Panc1 (cell line): ENCODE measurements at regions not wholly inside any gene's neighbourhood (a gene's known extent, or its start where the extent isn't known, plus 50 kb on each side); places are given as distances from the start of the nearest gene placed in this dataset.

Source experiments
- ATAC-seq: fragments of 200-7000 bp; cut with Tn5 transposase; 2 replicates; pipeline ENCODE4 v1.9.1; 2020; ENCODE audit warnings: mild to moderate bottlenecking, moderate library complexity
- BruUV-seq: library from RNA; stranded (reverse); fragments of 400-500 nt; replicated peaks from 2 replicates; lab custom pipeline; 2021; lab: Mats Ljungman, UMichigan
- CTCF ChIA-PET: fragments of 300-600 bp; sonication (Branson Sonifier 250); formaldehyde crosslinking; loops from one replicate; lab custom pipeline; 2022; ENCODE audit warnings: antibody characterized with exemption; lab: Charles Lee
- POLR2A ChIA-PET: fragments of 300-600 bp; sonication (Branson Sonifier 250); formaldehyde crosslinking; loops from one replicate; lab custom pipeline; 2022; ENCODE audit warnings: antibody characterized with exemption; lab: Charles Lee
- DNase-seq: peaks from one replicate; pipeline ENCODE4 v3.0.0-alpha.2; 2010; ENCODE audit warnings: low read depth, low spot score
- H3K27ac ChIP-seq: 2 replicates; pipeline ENCODE4 v1.5.1; 2011; ENCODE audit warnings: mild to moderate bottlenecking, low read length, inconsistent platforms
- H3K27me3 ChIP-seq: fragments of 200-500 bp; sonication (Bioruptor generic); 2 replicates; pipeline ENCODE4 v1.6.0; 2014; ENCODE audit warnings: low read length, inconsistent platforms; ENCODE audit not compliant: control insufficient read depth, insufficient read depth
- H3K36me3 ChIP-seq: fragments of 200-500 bp; sonication (Bioruptor generic); 2 replicates; pipeline ENCODE4 v1.5.1; 2014; ENCODE audit warnings: inconsistent platforms, mild to moderate bottlenecking, low read length, moderate library complexity; ENCODE audit not compliant: control insufficient read depth, insufficient read depth
- H3K4me1 ChIP-seq: 2 replicates; pipeline ENCODE4 v1.5.1; 2011; ENCODE audit warnings: inconsistent platforms, mild to moderate bottlenecking, low read length, moderate library complexity; ENCODE audit not compliant: control insufficient read depth, insufficient read depth
- H3K4me3 ChIP-seq, 2 experiments: 2 replicates each; pipeline ENCODE4 v1.5.1; 2011 to 2012; ENCODE audit warnings: low read depth in 2 of 2, low read length in 2 of 2, mild to moderate bottlenecking in 2 of 2, inconsistent platforms in 1 of 2, moderate library complexity in 1 of 2
- H3K9me3 ChIP-seq: fragments of 200-500 bp; sonication (Bioruptor generic); 2 replicates; pipeline ENCODE4 v1.5.1; 2014; ENCODE audit warnings: low read depth, mild to moderate bottlenecking, inconsistent platforms, low read length, moderate library complexity; ENCODE audit not compliant: control insufficient read depth, insufficient read depth
- POLR2AphosphoS5 ChIP-seq: IDR thresholded peaks from 2 replicates; pipeline ENCODE4 v1.6.1; 2012; ENCODE audit warnings: mild to moderate bottlenecking, low read depth, low read length, moderate library complexity
- SIN3A ChIP-seq: IDR thresholded peaks from 2 replicates; pipeline ENCODE4 v1.6.1; 2012; ENCODE audit warnings: low read depth, mild to moderate bottlenecking, low read length, moderate library complexity, borderline replicate concordance; ENCODE audit not compliant: insufficient read depth
- TCF7L2 ChIP-seq: IDR thresholded peaks from 2 replicates; pipeline ENCODE4 v1.6.1; 2011; ENCODE audit warnings: mild to moderate bottlenecking, low read depth, low read length, inconsistent platforms
- in situ Hi-C: cut with HindIII; loops from 2 replicates; pipeline ENCODE4 v1.10.0; 2016; ENCODE audit warnings: low sequenced_read_pairs, low pct_unique_long_range_greater_than_20kb
- intact Hi-C: fragments of 100-400 bp; cut with micrococcal nuclease; formaldehyde crosslinking; loops from one replicate; pipeline ENCODE4 v1.10.0; 2022; ENCODE audit not compliant: unreplicated experiment
- TF ChIP-seq, protein P1 (sequence below): fragments of 450-650 bp; IDR thresholded peaks from 2 replicates; pipeline ENCODE4 v1.5.1; 2017; ENCODE audit warnings: mild to moderate bottlenecking
- TF ChIP-seq, protein P2 (sequence below), 2 experiments: IDR thresholded peaks; 2 replicates each; pipeline ENCODE4 v1.6.1; 2011 to 2012; ENCODE audit warnings: low read depth in 2 of 2, control low read depth in 1 of 2, low read length in 1 of 2, mild to moderate bottlenecking in 1 of 2, moderate library complexity in 1 of 2; ENCODE audit not compliant: insufficient read depth in 1 of 2

DNA sequence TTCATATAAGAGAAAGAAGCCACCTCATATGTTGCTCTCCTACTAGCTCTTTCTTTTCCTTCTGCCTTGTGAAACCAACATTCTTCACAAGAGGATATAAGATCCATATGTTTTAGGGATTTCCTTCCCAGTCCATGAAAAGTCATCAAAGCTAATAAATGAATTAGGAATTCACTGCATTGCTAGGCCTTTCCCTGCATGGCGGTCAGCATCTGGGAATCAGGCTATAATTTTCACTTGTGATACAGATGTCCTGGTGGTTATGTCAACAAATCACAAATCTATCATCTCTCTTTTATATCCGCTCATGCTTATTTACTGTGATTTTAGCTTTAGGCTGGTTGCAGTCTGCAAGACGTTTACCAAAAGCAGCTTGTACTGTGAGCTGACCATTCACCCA, 510.0 kb downstream of the NLGN4X start:
- ChIA-PET CTCF (no interaction called here), POLR2A (no interaction called here)
- Histone ChIP-seq H3K27me3 (no peaks in the 10 kb centered on the region), H3K36me3 (no peaks in the 10 kb centered on the region), H3K4me3 (no peak overlapping the region), H3K27ac (no peak overlapping the region), H3K9me3 (no peaks in the 10 kb centered on the region), H3K4me1 (no peaks in the 10 kb centered on the region)
- no TSS peak for BruUV-seq
- in situ Hi-C loops (no loop called here), intact Hi-C loops (no loop called here)
- DNase-seq (no peak), ATAC-seq (no peak)
- no peak for TF ChIP-seq TCF7L2
- no peak for TF ChIP-seq SIN3A
- TF ChIP-seq, protein P1, sequence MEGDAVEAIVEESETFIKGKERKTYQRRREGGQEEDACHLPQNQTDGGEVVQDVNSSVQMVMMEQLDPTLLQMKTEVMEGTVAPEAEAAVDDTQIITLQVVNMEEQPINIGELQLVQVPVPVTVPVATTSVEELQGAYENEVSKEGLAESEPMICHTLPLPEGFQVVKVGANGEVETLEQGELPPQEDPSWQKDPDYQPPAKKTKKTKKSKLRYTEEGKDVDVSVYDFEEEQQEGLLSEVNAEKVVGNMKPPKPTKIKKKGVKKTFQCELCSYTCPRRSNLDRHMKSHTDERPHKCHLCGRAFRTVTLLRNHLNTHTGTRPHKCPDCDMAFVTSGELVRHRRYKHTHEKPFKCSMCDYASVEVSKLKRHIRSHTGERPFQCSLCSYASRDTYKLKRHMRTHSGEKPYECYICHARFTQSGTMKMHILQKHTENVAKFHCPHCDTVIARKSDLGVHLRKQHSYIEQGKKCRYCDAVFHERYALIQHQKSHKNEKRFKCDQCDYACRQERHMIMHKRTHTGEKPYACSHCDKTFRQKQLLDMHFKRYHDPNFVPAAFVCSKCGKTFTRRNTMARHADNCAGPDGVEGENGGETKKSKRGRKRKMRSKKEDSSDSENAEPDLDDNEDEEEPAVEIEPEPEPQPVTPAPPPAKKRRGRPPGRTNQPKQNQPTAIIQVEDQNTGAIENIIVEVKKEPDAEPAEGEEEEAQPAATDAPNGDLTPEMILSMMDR, result no peak
- TF ChIP-seq POLR2AphosphoS5, result no peak
- TF ChIP-seq, protein P2, sequence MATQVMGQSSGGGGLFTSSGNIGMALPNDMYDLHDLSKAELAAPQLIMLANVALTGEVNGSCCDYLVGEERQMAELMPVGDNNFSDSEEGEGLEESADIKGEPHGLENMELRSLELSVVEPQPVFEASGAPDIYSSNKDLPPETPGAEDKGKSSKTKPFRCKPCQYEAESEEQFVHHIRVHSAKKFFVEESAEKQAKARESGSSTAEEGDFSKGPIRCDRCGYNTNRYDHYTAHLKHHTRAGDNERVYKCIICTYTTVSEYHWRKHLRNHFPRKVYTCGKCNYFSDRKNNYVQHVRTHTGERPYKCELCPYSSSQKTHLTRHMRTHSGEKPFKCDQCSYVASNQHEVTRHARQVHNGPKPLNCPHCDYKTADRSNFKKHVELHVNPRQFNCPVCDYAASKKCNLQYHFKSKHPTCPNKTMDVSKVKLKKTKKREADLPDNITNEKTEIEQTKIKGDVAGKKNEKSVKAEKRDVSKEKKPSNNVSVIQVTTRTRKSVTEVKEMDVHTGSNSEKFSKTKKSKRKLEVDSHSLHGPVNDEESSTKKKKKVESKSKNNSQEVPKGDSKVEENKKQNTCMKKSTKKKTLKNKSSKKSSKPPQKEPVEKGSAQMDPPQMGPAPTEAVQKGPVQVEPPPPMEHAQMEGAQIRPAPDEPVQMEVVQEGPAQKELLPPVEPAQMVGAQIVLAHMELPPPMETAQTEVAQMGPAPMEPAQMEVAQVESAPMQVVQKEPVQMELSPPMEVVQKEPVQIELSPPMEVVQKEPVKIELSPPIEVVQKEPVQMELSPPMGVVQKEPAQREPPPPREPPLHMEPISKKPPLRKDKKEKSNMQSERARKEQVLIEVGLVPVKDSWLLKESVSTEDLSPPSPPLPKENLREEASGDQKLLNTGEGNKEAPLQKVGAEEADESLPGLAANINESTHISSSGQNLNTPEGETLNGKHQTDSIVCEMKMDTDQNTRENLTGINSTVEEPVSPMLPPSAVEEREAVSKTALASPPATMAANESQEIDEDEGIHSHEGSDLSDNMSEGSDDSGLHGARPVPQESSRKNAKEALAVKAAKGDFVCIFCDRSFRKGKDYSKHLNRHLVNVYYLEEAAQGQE (IDR thresholded peaks at IDR 0.05; ENCODE audit: insufficient read depth in 1 of 2, low read depth in 2 of 2, low read length in 1 of 2), result no peak

DNA sequence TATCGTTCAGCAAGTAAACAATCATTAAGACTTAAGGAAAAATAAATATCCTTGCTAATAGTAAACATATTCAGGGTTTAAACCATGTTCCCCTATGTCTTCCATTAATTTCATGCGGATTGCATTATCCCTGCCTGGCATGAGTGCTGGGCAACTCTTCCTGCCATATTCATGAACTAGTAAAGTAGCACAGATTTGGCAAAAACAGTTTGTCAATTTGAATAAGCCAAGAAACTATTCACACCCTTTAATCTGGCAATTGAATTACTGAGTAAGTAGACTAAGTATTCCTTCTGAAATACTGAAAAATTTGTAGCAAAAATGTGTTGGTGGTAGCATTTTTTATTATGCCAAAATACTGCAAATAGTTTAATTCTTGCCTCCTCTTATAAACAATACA, 512.0 kb downstream of the NLGN4X start:
- TF ChIP-seq TCF7L2, result no peak
- TF ChIP-seq, protein P1, result no peak
- TF ChIP-seq POLR2AphosphoS5, result no peak
- TF ChIP-seq SIN3A, result no peak
- TF ChIP-seq, protein P2 (IDR thresholded peaks at IDR 0.05; ENCODE audit: insufficient read depth in 1 of 2, low read depth in 2 of 2, low read length in 1 of 2), result no peak
- Histone ChIP-seq H3K36me3 (no peaks in the 10 kb centered on the region), H3K27me3 (no peaks in the 10 kb centered on the region), H3K4me3 (no peak overlapping the region), H3K9me3 (no peaks in the 10 kb centered on the region), H3K27ac (no peak overlapping the region), H3K4me1 (no peaks in the 10 kb centered on the region)
- DNase-seq, result no peak
- in situ Hi-C loops (no loop called here), intact Hi-C loops (no loop called here)
- POLR2A ChIA-PET, result no interaction called here
- ATAC-seq, result no peak
- CTCF ChIA-PET, result no interaction called here
- no TSS peak for BruUV-seq
